ENCODE measurements at regions not wholly inside any gene's neighbourhood (a gene's known extent, or its start where the extent isn't known, plus 50 kb on each side); places are given as distances from the start of the nearest gene placed in this dataset.

DNA sequence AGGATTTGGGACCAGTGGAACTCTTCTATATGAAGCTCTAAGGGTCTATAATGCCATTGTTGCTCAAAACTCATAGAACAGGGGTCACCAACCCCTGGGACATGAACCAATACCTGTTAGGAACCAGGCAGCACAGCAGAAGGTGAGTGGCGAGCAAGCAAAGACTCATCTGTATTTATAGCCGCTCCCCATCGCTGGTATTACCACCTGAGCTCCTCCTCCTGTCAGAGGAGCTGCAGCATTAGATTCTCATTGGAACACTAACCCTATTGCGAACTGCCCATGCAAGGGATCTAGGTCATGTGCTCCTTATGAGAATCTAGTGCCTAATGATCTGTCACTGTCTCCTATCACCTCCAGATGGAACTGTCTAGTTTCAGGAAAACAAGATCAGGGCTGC, 237.5 kb downstream of the C6orf118 start:
- Mint-ChIP-seq H3K4me3 (no peak overlapping the region), H3K9me3 (no peaks in the 10 kb centered on the region), H3K36me3 (no peaks in the 10 kb centered on the region), H3K4me1 (no peaks in the 10 kb centered on the region), H3K27me3 (no peaks in the 10 kb centered on the region), H3K27ac (no peak overlapping the region)

DNA sequence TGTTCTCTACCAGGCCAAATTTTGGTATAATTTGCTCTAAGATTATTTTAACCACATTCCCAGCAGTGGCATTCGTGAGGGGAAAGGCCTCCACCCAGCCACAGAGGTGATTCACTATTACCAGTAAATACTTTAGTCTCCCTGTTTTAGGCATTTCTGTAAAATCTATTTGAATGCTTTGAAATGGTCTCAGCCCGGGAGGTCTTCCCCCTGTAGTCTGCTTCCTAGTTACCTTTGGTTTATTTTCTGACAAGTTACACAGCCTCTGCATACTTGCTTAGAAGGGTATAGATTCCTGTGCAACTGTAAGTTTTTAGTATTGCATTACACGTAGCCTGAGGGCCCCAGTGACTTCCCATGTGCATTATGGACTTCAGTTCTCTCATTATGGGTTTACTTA, 248.7 kb downstream of the C6orf118 start:
- Mint-ChIP-seq H3K36me3 (no peaks in the 10 kb centered on the region), H3K27me3 (no peaks in the 10 kb centered on the region)

DNA sequence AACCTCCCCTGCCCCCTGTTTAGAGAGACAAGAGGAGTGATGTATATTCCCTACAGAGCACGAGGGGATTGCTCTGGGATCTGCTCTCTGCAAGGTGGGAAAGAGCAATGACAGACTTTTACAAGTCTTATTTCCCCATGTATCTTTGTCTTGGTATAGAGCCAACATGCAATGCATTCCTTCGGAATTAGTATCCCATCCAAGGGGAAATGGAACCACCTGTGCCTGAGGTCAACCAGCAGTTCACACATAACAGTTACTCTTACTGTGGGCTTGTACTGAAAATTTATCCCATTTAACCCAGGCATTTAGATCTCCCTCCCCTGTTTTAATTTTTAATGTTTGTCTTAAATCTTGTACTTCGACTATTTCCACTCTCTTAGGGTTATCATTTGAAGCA, 250.4 kb downstream of the C6orf118 start:
- Mint-ChIP-seq H3K36me3 (no peaks in the 10 kb centered on the region), H3K27me3 (no peaks in the 10 kb centered on the region), H3K4me3 (no peak overlapping the region), H3K9me3 (no peaks in the 10 kb centered on the region), H3K4me1 (no peaks in the 10 kb centered on the region), H3K27ac (no peak overlapping the region)

More for the DNA sequence above, 248.7 kb downstream of the C6orf118 start:
- Mint-ChIP-seq H3K27ac (no peak overlapping the region), H3K4me3 (no peak overlapping the region), H3K4me1 (no peaks in the 10 kb centered on the region), H3K9me3 (peaks cover 6% of the 10 kb centered on the region)

DNA sequence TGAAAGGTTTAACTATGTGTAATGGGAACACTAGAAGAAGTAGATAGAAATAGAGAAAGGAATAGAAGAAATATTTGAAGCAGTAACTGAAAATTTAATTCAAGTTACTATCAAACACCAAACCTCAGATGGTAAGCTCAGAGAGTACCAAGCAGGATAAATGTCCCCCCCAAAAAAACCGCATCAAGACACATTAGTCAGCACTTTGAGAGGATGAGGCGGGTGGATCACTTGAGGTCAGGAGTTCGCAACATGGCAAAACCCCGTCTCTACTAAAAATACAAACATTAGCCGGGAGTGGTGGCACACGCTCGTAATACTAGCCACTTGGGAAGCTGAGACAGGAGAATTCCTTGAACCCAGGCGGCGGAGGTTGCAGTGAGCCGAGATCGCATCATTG, 253.1 kb downstream of the C6orf118 start:
- Mint-ChIP-seq H3K27me3 (no peaks in the 10 kb centered on the region), H3K27ac (no peak overlapping the region), H3K4me3 (no peak overlapping the region), H3K36me3 (no peaks in the 10 kb centered on the region), H3K9me3 (no peaks in the 10 kb centered on the region), H3K4me1 (no peaks in the 10 kb centered on the region)

DNA sequence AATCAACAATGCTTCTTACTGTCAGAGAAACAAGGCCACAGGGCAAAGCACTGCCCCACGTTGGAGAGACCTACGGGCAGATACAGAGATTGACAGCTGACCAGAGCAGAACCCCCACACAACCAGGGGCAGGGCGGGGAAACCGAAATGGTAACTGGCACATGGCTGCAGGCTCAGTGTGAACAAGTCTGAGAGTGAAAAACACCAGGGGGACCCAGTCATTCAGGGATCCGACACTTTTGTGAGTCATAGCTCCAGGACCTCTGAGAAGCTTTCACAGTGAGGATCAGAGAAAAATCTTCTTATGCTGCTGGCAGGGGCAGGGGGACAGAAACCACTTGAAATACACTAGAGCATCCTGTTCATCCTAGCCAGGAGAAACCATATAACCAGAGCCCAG, 254.2 kb downstream of the C6orf118 start:
- Mint-ChIP-seq H3K4me1 (no peaks in the 10 kb centered on the region), H3K27me3 (no peaks in the 10 kb centered on the region), H3K36me3 (no peaks in the 10 kb centered on the region), H3K4me3 (no peak overlapping the region), H3K9me3 (no peaks in the 10 kb centered on the region), H3K27ac (no peak overlapping the region)

DNA sequence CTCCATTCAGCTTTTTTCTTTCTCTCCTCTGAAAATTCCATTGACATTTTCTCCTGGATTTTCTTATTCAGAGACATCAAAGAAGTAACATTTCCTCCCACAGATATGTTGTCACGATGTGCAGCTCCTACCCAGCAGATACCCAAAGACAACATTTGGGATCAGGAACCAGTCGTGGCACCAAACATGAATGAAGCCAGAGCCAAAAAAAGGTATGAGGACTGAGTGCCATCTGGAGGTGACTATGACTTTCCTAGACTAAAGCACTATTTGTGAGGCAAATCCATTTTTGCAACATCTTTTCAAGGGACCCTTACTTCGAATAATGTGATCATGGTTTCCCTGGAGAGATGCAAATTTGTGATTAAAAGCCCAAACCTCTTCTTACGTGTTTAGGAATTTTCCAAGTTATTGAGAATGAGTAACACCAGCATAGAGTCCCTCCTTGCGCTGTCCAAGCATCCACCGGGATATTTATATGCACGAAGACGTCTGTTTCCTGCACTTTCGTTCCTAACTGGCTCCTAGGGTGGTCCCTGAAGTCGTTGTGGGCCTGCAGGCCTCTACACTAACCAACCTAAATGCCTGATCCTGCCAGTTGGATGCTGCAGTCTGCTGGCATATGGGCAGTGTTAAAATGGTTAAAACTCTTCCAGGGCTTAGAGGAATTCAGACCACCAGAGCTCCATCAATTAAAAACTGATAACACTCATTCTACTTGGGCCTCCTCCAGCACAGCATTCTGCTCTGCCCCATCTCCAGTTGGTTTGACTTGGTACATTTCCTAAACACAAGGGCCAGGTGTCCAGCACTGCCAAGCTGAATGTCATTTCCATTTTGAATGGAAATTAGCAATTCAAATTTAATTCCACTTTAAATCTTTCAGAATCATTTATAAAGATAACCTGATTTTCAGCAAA, 256.6 kb downstream of the C6orf118 start:
- no peaks in the 10 kb centered on the region for H3K27me3 Mint-ChIP-seq
- no peak overlapping the region for H3K4me3 Mint-ChIP-seq
- H3K36me3 Mint-ChIP-seq = no peaks in the 10 kb centered on the region
- H3K4me1 Mint-ChIP-seq = no peaks in the 10 kb centered on the region
- no peaks in the 10 kb centered on the region for H3K9me3 Mint-ChIP-seq
- no peak overlapping the region for H3K27ac Mint-ChIP-seq

DNA sequence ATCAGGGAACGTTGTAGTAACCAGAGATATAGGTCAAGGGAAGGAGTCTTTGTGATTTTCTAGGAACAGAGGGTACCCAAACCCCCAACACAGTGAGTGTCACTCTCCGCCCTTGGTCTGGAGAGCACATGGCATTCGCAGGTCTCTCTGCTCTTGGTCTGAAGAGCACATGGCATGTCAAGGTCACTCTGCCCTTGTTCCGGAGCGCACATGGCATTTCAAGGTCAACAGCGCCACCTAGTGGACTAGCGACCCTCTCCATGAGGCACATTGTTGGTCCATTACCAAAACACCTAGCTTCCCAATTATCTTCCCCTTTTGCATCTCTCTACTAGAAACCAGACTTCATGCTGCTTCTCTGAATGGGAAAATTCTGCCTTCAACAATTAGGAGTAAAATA, 260.0 kb downstream of the C6orf118 start:
- Mint-ChIP-seq H3K4me3 (no peak overlapping the region), H3K36me3 (no peaks in the 10 kb centered on the region), H3K4me1 (no peaks in the 10 kb centered on the region), H3K9me3 (peaks cover 13% of the 10 kb centered on the region), H3K27me3 (no peaks in the 10 kb centered on the region), H3K27ac (no peak overlapping the region)

DNA sequence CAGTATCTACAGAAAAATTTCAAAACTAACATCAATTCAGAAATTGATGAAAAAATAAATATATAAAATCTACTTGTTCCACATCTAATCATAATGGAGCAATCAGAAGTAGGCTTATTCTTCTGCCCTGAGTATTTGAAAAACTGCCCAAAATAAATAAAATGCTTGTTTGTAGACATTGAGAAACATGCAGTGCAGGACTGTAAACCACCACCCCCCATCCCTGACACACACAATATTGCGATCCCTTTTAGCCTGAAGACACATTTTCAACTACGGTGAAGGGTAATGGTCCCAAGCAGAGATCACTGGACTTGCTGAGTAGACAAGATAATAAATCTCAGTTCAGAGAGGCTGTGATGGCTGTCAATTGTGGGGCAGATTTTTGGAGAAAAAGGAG, 261.5 kb downstream of the C6orf118 start:
- no peak overlapping the region for H3K27ac Mint-ChIP-seq
- no peaks in the 10 kb centered on the region for H3K4me1 Mint-ChIP-seq
- no peaks in the 10 kb centered on the region for H3K36me3 Mint-ChIP-seq
- H3K9me3 Mint-ChIP-seq = peaks cover 13% of the 10 kb centered on the region
- H3K4me3 Mint-ChIP-seq = no peak overlapping the region
- H3K27me3 Mint-ChIP-seq = no peaks in the 10 kb centered on the region

DNA sequence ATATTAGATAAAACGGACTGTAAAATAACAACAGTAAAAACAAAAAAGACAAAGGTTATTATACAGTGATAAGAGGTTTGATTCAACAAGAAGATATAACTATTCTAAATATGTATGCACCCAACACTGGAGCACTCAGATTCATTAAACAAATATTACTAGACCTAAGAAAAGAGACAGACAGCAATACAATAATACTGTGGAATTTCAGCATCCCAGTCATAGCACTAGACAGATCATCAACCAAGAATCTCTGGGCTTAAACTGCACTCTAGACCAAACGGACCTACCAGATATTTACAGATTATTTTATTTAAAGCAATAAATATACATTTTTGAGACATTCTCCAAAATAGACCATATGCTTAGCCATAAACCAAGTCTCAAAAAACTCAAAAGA, 263.8 kb downstream of the C6orf118 start:
- H3K36me3 Mint-ChIP-seq = no peaks in the 10 kb centered on the region
- peaks cover 13% of the 10 kb centered on the region for H3K9me3 Mint-ChIP-seq
- no peaks in the 10 kb centered on the region for H3K27me3 Mint-ChIP-seq
- H3K4me1 Mint-ChIP-seq = no peaks in the 10 kb centered on the region
- H3K27ac Mint-ChIP-seq = no peak overlapping the region
- no peak overlapping the region for H3K4me3 Mint-ChIP-seq

DNA sequence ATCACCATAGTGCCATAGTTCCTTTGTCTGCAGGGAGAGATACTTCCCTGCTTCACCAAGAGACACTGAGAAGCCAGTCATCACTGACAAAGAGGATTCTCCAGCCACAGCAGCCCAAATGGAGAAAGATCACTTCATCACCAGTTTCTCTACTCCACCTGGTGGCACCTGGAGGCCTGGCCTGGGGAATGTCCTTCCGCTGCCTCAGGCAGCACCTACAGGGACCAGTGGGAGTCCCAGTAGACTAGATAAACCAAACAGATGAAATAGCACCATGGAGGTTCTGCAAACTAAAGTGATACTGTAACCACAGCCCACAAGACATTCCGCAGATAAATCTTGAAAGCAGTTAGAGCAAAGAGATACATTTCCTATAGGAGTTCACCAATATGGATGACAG, 266.5 kb downstream of the C6orf118 start:
- Mint-ChIP-seq H3K9me3 (peaks cover 13% of the 10 kb centered on the region), H3K27ac (no peak overlapping the region), H3K4me1 (no peaks in the 10 kb centered on the region)

DNA sequence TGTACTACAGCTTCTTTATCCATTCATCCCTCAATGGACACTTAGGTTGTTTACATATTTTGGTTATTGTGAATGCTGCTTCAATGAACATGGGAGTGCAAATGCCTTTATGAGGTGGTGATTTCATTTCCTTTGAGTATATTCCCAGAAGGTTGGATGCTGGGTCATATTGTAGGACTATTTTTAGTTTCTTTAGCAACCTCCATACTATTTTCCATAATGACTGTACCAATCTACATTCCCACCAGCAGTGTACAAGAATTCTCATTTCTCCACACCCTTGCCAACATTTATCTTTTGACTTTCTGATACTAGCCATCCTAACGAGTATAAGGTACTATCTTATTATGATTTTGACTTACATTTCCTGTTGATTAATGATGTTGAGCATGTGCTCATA, 269.0 kb downstream of the C6orf118 start:
- Mint-ChIP-seq H3K9me3 (no peaks in the 10 kb centered on the region), H3K27me3 (no peaks in the 10 kb centered on the region), H3K36me3 (no peaks in the 10 kb centered on the region), H3K27ac (no peak overlapping the region), H3K4me1 (no peaks in the 10 kb centered on the region), H3K4me3 (no peak overlapping the region)

More for the DNA sequence above, 266.5 kb downstream of the C6orf118 start:
- no peak overlapping the region for H3K4me3 Mint-ChIP-seq
- H3K36me3 Mint-ChIP-seq = no peaks in the 10 kb centered on the region
- H3K27me3 Mint-ChIP-seq = no peaks in the 10 kb centered on the region

DNA sequence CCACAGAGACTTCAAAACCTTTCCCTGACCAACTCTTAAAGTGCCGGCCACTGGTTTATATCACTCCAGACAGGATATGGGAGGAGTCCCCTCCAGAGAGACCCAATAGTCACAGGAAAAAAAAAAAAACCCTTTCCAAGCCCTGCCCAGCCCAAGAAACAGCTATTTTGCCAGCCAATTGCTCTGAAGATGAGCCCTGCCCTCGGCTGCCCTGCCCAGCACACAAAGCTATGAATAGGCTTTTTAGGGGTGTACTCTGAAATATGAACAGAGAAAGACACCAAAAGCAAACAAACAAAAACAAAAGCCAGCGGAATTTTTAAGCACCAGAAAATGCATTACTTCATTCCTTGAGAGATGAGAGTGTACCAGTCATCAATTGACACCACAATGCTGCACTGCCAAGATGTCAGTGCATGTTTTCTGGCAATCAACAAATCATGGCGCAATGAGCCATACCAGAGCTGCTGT, 275.1 kb downstream of the C6orf118 start:
- no peaks in the 10 kb centered on the region for H3K4me1 Mint-ChIP-seq
- no peaks in the 10 kb centered on the region for H3K27me3 Mint-ChIP-seq
- H3K36me3 Mint-ChIP-seq = no peaks in the 10 kb centered on the region
- no peak overlapping the region for H3K27ac Mint-ChIP-seq
- no peak overlapping the region for H3K4me3 Mint-ChIP-seq
- H3K9me3 Mint-ChIP-seq = no peaks in the 10 kb centered on the region

DNA sequence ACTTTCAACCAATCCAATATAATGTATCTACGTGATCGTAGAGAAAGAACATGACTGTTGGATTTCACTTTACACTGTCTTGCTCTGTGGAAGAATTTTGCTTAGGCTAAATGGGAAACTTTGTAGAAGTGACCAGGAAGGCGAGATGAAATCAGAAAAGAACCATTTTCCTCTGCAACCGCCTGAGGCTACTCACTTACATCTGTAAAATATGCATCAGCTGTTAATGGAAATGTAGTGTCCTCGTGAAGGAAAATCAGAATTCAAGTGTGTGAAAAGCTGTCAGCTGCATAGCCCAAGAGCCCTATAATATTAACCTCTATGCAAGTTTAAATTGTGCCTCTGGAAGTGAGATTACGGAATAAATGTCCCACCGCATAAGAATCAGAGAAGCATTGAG, 277.9 kb downstream of the C6orf118 start:
- Mint-ChIP-seq H3K27ac (no peak overlapping the region), H3K36me3 (no peaks in the 10 kb centered on the region), H3K4me3 (no peak overlapping the region), H3K9me3 (no peaks in the 10 kb centered on the region), H3K27me3 (no peaks in the 10 kb centered on the region), H3K4me1 (no peaks in the 10 kb centered on the region)

DNA sequence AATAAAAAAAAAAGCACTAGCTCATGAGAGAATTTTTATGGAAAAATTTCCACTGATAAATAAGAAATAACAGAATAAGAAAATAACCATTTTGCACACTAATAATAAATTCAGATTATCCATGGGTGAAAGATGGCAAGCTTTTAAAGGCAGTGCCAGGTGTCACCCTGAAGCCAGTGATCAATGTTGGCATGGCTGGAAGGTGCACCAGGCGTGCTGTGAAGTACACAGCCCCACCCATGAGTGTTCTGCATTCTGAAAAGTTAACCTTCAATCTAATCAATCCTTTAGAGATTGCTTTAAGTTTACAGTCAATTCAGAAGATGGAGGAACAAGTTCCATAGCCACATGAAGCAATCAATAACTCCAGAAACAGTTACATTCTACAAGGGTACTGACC, 284.4 kb downstream of the C6orf118 start:
- H3K36me3 Mint-ChIP-seq = no peaks in the 10 kb centered on the region
- H3K4me1 Mint-ChIP-seq = no peaks in the 10 kb centered on the region
- H3K27me3 Mint-ChIP-seq = no peaks in the 10 kb centered on the region
- H3K27ac Mint-ChIP-seq = no peak overlapping the region
- H3K4me3 Mint-ChIP-seq = no peak overlapping the region
- no peaks in the 10 kb centered on the region for H3K9me3 Mint-ChIP-seq

DNA sequence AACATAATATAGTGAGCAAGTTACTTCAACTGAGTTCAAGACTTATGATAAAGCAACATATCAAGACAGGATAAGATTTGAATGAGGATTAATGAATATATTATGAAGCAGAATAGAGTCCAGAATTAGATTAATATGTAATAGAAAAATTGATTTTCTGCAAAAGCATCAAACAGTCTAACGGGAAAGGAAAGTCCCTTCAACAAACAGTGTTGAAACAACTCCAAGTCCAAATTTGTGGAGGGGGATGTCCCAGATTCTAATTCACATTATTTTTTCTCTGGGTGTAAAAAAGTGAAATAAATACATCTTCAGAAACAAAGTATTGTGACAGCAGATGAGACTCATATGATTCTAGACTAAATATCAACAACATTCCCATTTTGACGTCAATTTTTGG, 289.7 kb downstream of the C6orf118 start:
- Mint-ChIP-seq H3K9me3 (no peaks in the 10 kb centered on the region), H3K27ac (no peak overlapping the region), H3K4me3 (no peak overlapping the region), H3K4me1 (no peaks in the 10 kb centered on the region), H3K27me3 (no peaks in the 10 kb centered on the region), H3K36me3 (no peaks in the 10 kb centered on the region)

DNA sequence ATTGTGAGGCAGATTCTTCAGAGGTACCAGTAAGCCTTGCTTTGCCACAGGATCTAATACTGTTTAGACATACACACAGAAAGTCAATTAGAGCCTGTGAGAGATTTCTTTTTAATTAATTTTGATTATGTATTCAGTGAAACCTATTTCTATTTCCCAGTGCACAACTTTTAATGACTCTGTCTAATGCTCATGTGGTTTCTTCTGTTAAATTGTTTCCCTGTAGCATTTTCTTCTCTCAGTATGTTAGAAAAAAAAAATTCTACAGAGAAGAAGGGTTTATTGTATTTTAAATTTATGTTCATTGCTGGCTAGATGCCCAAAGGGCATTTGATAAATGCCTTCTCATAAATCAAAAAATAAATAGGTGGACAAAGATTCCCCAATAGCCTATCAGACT, 293.7 kb downstream of the C6orf118 start:
- Mint-ChIP-seq H3K9me3 (no peaks in the 10 kb centered on the region), H3K4me3 (no peak overlapping the region), H3K27me3 (no peaks in the 10 kb centered on the region), H3K4me1 (no peaks in the 10 kb centered on the region), H3K27ac (no peak overlapping the region), H3K36me3 (no peaks in the 10 kb centered on the region)

DNA sequence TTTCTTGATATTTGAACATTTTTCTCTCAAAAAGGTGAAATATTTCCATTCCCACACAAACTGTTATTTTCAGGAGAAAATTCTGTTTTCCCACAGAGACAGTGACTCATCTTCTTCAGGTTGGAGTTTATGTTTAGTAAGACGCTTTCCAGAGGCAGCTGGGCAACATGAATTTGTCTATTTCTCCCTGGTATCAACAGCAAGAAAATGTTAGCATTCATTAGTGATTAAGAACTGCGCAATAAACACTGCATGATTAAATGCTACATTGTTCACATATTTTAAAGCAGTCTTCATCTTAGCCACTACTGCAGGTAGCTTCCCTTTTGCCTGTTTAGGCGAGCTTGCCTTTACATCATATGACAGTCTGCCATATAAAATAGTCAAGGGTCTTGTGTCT, 295.7 kb downstream of the C6orf118 start:
- Mint-ChIP-seq H3K9me3 (no peaks in the 10 kb centered on the region), H3K27ac (no peak overlapping the region), H3K36me3 (no peaks in the 10 kb centered on the region), H3K4me3 (no peak overlapping the region), H3K4me1 (no peaks in the 10 kb centered on the region), H3K27me3 (no peaks in the 10 kb centered on the region)
